ES-I3 (cell line): ENCODE measurements at regions not wholly inside any gene's neighbourhood (a gene's known extent, or its start where the extent isn't known, plus 50 kb on each side); places are given as distances from the start of the nearest gene placed in this dataset.
"Not testable (repeated sequence)": the region's sequence is repeated elsewhere in the genome, so short reads cannot be mapped to it uniquely, and the experiment has no call there.

Experiments
- H3K36me3 ChIP-seq: 2 replicates; pipeline ENCODE4 v1.6.1; 2013; ENCODE audit warnings: mild to moderate bottlenecking, low read length, control low read depth, moderate library complexity; ENCODE audit not compliant: insufficient read depth
- H3K4me1 ChIP-seq: 2 replicates; pipeline ENCODE4 v1.6.1; 2013; ENCODE audit warnings: mild to moderate bottlenecking, control low read depth, low read length; ENCODE audit not compliant: insufficient read depth
- H3K9ac ChIP-seq: 2 replicates; pipeline ENCODE4 v1.6.1; 2013; ENCODE audit warnings: low read depth, mild to moderate bottlenecking, low read length, moderate library complexity
- H3K9me3 ChIP-seq: 2 replicates; pipeline ENCODE4 v1.6.1; 2013; ENCODE audit warnings: mild to moderate bottlenecking, low read length, moderate library complexity; ENCODE audit not compliant: control insufficient read depth, insufficient read depth

DNA sequence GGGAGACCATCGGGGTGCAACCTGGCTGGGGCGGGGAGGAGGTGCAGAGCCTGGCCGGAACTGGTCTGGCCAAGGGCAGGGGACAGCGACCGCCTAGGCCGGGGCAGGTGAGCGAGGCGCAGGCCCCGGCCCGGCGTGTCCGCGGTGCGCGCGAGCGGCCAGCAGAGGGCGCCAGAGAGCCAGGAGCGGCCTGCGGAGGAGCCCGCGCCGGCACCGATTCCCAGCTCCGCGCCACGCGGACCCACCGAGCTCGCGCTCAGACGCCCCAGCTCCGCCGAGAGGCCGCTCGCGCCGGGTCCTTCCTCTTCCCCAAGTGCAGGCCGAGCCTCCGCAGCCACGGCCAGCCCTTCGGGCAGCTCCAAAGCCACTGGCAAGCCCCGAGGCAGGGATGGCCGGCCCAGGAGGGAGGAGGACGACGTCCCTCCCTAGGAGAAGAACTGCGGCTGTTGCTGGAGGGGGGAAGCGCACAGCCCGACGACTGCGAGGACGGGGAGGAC is 128.9 kb upstream of the HMX1 start:
- H3K9ac ChIP-seq = peak overlapping the region; percentile 48; the same call in 1 of the 2 replicates

GRCh38 chr4:8992981-8993380 is 121.3 kb upstream of the HMX1 start:
- H3K4me1 ChIP-seq, H3K36me3 ChIP-seq, H3K9ac ChIP-seq, H3K9me3 ChIP-seq: not testable (repeated sequence)

More for the DNA sequence above, 128.9 kb upstream of the HMX1 start:
- H3K4me1 ChIP-seq, H3K9me3 ChIP-seq, H3K36me3 ChIP-seq: not testable (repeated sequence)

GRCh38 chr4:8991449-8991848 is 119.8 kb upstream of the HMX1 start:
- H3K4me1 ChIP-seq, H3K36me3 ChIP-seq, H3K9ac ChIP-seq, H3K9me3 ChIP-seq: not testable (repeated sequence)

GRCh38 chr4:8990341-8990740 is 118.7 kb upstream of the HMX1 start:
- not testable (repeated sequence) for H3K9me3 ChIP-seq, H3K9ac ChIP-seq, H3K4me1 ChIP-seq, H3K36me3 ChIP-seq

- H3K9me3 ChIP-seq, H3K36me3 ChIP-seq, H3K4me1 ChIP-seq, H3K9ac ChIP-seq: not testable (repeated sequence)
Measured at GRCh38 chr4:8985786-8986185, 114.1 kb upstream of the HMX1 start.

- not testable (repeated sequence) for H3K9me3 ChIP-seq, H3K36me3 ChIP-seq, H3K9ac ChIP-seq, H3K4me1 ChIP-seq
Measured at GRCh38 chr4:8984641-8985040, 113.0 kb upstream of the HMX1 start.

DNA sequence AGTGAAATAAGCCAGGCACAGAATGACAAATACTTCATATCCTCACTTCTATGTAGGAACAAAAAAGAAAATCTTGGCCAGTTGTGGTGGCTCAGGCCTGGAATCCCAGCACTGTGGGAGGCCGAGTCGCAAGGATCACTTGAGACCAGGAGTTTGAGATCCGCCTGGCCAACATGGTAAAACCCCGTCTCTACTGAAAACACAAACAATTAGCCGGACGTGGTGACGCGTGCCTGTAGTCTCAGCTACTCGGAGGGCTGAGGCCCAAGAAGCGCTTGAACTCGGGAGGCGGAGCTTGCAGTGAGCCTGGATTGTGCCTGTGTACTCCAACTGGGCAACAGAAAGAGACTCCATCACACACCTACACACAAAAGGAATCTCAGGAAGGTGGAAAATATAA is 112.3 kb upstream of the HMX1 start:
- H3K36me3 ChIP-seq, H3K4me1 ChIP-seq, H3K9ac ChIP-seq, H3K9me3 ChIP-seq: not testable (repeated sequence)

DNA sequence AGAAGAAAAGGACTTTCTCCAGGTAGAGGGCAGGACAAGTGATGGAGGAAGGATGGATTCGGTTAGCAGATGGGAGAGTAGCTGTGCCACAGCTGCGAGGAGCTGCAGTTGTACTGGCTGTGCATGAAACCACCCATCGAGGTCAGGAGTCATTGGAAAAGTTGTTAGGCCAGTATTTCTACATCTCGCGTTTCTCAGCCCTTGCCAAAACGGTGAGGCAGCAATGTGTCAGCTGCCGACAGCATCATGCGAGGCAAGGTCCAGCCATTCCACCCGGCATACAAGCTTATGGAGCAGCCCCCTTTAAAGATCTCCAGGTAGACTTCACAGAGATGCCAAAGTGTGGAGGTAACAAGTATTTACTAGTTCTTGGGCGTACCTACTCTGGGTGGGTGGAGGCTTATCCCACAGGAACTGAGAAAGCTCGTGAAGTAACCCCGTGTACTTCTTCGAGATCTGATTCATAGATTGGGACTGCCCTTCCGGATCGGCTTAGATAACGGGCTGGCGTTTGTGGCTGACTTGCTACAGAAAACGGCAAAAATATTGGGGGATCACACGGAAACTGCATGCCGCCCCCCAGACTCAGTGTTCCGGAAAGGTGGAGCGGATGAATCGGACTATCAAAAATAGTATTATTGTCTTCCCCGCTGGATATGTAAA is 105.0 kb upstream of the HMX1 start:
- not testable (repeated sequence) for H3K4me1 ChIP-seq, H3K9me3 ChIP-seq

GRCh38 chr4:8972635-8973034 is 101.0 kb upstream of the HMX1 start:
- H3K9ac ChIP-seq, H3K9me3 ChIP-seq, H3K4me1 ChIP-seq, H3K36me3 ChIP-seq: not testable (repeated sequence)

More for the DNA sequence above, 105.0 kb upstream of the HMX1 start:
- H3K9ac ChIP-seq, H3K36me3 ChIP-seq: not testable (repeated sequence)

GRCh38 chr4:8965896-8966295 is 94.3 kb upstream of the HMX1 start:
- not testable (repeated sequence) for H3K36me3 ChIP-seq, H3K4me1 ChIP-seq, H3K9ac ChIP-seq, H3K9me3 ChIP-seq

DNA sequence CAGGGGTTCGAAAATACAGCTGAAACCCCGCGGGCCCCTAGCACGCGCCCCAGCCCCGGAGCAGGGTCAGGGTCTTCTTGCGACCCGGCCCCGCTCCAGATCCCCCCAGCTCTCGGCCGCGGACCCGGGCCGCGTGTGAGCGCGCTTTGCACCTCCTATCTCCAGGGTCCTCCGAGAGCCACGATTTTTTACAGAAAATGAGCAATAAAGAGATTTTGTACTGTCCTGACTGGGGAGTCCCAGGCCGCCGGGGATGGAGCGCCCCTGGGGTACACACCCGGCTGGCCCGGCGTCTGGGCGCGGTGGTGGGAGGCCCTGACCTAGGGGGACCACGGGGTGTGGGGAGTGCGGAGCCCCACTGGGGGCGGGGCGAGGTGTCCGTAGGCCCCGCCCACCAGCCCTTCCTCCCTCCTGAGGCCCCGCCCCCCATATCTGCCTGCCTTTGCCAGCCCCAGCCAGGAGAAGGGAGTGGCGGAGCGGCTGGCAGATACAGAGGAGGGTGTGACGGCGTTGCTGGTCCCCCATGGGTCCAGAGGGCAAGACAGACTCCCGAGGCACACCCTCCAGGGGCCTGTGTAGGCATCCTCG is 92.7 kb upstream of the HMX1 start:
- H3K9me3 ChIP-seq, H3K4me1 ChIP-seq, H3K9ac ChIP-seq, H3K36me3 ChIP-seq: not testable (repeated sequence)

GRCh38 chr4:8963533-8963932 is 91.9 kb upstream of the HMX1 start:
- not testable (repeated sequence) for H3K36me3 ChIP-seq, H3K9ac ChIP-seq, H3K4me1 ChIP-seq, H3K9me3 ChIP-seq

- H3K9me3 ChIP-seq, H3K36me3 ChIP-seq, H3K4me1 ChIP-seq, H3K9ac ChIP-seq: not testable (repeated sequence)
Measured at GRCh38 chr4:8961343-8961742, 89.7 kb upstream of the HMX1 start.

- not testable (repeated sequence) for H3K9me3 ChIP-seq, H3K4me1 ChIP-seq
Measured at GRCh38 chr4:8959471-8959870, 87.8 kb upstream of the HMX1 start.

DNA sequence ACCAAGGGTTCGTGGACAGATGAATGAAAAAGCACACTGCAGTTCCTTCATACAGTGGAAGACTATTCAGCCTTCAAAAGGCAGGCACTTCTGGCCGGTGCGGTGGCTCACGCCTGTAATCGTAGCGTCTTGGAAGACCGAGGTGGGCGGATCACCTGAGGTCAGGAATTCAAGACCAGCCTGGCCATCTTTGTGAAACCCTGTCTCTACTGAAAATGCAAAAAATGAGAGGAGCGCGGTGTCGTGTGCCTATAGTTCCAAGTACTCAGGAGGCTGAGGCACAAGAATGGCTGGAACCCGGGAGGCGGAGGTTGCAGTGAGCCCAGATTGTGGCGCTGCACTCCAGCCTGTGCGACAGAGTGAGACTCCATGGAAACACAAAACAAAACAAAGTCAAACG is 82.4 kb upstream of the HMX1 start:
- not testable (repeated sequence) for H3K36me3 ChIP-seq, H3K4me1 ChIP-seq, H3K9me3 ChIP-seq, H3K9ac ChIP-seq

More at GRCh38 chr4:8959471-8959870, 87.8 kb upstream of the HMX1 start:
- H3K9ac ChIP-seq, H3K36me3 ChIP-seq: not testable (repeated sequence)

DNA sequence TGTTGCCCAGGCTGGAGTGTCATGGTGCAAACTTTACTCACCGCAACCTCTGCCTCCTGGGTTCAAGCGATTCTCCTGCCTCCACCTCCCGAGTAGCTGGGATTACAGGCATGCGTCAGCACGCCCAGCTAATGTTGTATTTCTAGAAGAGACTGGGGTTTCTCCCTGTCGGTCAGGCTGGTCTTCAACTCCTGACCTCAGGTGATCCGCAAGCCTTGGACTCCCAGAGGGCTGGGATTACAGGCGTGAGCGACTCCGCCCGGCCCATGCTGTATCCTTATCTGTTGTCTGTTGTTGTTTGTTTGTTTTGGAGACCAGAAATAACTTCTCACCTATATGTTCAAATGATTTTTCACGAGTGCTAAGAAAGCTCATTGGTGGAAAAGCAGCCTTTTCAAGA is 81.2 kb upstream of the HMX1 start:
- H3K9me3 ChIP-seq, H3K4me1 ChIP-seq, H3K9ac ChIP-seq, H3K36me3 ChIP-seq: not testable (repeated sequence)
